Pancreas (tissue), 10 donors: ENCODE measurements at regions not wholly inside any gene's neighbourhood (a gene's known extent, or its start where the extent isn't known, plus 50 kb on each side); places are given as distances from the start of the nearest gene placed in this dataset.

Experiments used
- ATAC-seq, 4 donors: fragments of 200-7000 bp; cut with Tn5 transposase; one replicate each; pipeline versions ENCODE4 v1.8.0 to v1.9.1; 2020; ENCODE audit warnings: mild to moderate bottlenecking in 4 of 4, moderate library complexity in 4 of 4
- DNase-seq, 6 donors: peaks; one replicate each; pipeline ENCODE4 v3.0.0-alpha.2; 2020
- FAIRE-seq: peaks from 2 replicates; lab custom pipeline; 2012; peaks lifted over from hg19 to GRCh38; lab: Jason Lieb, UNC
- H3K27ac ChIP-seq, 4 donors: fragments of 200-600 bp; sonication (generic); 1 replicate in 3 of 4; 2 replicates in 1 of 4; pipeline versions ENCODE4 v1.5.0 to v1.8.0; 2020
- H3K27me3 ChIP-seq, 4 donors: fragments of 200-600 bp; one replicate each; pipeline ENCODE4 v1.8.0; 2021
- H3K36me3 ChIP-seq, 3 donors: fragments of 200-600 bp; sonication (generic) in 1 of 3; one replicate each; pipeline versions ENCODE4 v1.5.0 to v1.8.0; 2020 to 2021
- H3K4me1 ChIP-seq, 3 donors: fragments of 200-600 bp; one replicate each; pipeline ENCODE4 v1.8.0; 2021
- H3K4me3 ChIP-seq, 4 donors: fragments of 200-600 bp; sonication (generic) in 2 of 4; one replicate each; pipeline versions ENCODE4 v1.5.0 to v1.8.0; 2020 to 2021
- H3K9me3 ChIP-seq, 4 donors: fragments of 200-600 bp; one replicate each; pipeline ENCODE4 v1.8.0; 2021
- WGBS, 2 donors: extraction: QIAGEN DNeasy Blood & Tissue Kit; methylation state at CpG; one replicate each; pipeline ENCODE4 v1.1.7; 2013; 5-methylcytosine and 5-hydroxymethylcytosine counted together
- intact Hi-C, 3 donors: fragments of 100-400 bp; cut with DNase I; formaldehyde crosslinking; loops; one replicate each; pipeline versions ENCODE4 v1.11.1 to v1.14.2; 2022
- TF ChIP-seq, protein P1 (sequence below), 4 donors: fragments of 200-600 bp; sonication (generic) in 3 of 4; IDR thresholded peaks; one replicate each; pipeline versions ENCODE4 v1.5.0 to v1.8.0; 2021; ENCODE audit warnings: antibody characterized with exemption in 4 of 4
- donor health status: healthy with polysubstance abuse.
- donor health status: DM: no; HTN: no; CAD: no; lungs with moderate emphysema.
- donor health status: DM: no; HTN: no; CAD: no.
- donor health status: control.
- donor health status: control.
- donor health status: Bipolar disorder and iron deficiency.
- donor health status: DM: yes; HTN: yes; CAD: no.
- donor health status: DM: no; HTN: no; CAD: no.
- donor health status: DM: no; HTN: no; CAD: no.
- donor health status: DM: yes; HTN: yes; CAD: no.

- Histone ChIP-seq H3K36me3 (no peaks in the 10 kb centered on the region), H3K4me3 (no peak overlapping the region), H3K27ac (no peak overlapping the region), H3K4me1 (no peaks in the 10 kb centered on the region), H3K9me3 (no peaks in the 10 kb centered on the region), H3K27me3 (no peaks in the 10 kb centered on the region)
- intact Hi-C loops: no loop called here
- no peak for FAIRE-seq
- no peak for ATAC-seq
- DNase-seq: no peak
- TF ChIP-seq, protein P1, sequence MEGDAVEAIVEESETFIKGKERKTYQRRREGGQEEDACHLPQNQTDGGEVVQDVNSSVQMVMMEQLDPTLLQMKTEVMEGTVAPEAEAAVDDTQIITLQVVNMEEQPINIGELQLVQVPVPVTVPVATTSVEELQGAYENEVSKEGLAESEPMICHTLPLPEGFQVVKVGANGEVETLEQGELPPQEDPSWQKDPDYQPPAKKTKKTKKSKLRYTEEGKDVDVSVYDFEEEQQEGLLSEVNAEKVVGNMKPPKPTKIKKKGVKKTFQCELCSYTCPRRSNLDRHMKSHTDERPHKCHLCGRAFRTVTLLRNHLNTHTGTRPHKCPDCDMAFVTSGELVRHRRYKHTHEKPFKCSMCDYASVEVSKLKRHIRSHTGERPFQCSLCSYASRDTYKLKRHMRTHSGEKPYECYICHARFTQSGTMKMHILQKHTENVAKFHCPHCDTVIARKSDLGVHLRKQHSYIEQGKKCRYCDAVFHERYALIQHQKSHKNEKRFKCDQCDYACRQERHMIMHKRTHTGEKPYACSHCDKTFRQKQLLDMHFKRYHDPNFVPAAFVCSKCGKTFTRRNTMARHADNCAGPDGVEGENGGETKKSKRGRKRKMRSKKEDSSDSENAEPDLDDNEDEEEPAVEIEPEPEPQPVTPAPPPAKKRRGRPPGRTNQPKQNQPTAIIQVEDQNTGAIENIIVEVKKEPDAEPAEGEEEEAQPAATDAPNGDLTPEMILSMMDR (IDR thresholded peaks at IDR 0.05): no peak
- 72 to 84% methylated on average over 6 of the region's 6 CpGs for WGBS, 2 donors
These were observed 1703.6 kb downstream of the EFNB2 start for GRCh38 chr13:104831831-104832230.

DNA sequence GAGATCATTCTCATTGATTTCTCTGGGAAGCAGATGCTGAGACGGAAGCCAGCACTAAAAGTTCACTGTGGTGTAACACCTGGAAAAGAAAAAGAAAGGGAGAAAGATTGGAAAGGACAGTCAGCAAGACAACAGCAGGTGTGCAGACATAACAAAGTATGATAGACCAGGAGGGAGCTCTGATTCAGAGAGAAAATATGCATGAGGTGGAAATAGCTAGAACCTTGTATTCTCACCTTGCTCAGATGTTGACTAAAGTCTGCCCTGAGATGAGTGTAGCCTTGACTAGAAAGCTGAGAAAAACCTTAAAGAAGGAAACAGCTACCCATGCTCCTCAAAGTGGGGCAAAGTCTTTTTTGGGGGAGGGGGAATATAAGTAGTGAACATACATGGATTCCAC, 1711.8 kb downstream of the EFNB2 start:
- no peak for FAIRE-seq
- ATAC-seq: no peak
- WGBS, 2 donors: 51 to 66% methylated on average over 1 of the region's 1 CpG
- TF ChIP-seq, protein P1 (IDR thresholded peaks at IDR 0.05): no peak
- H3K36me3 ChIP-seq: no peaks in the 10 kb centered on the region
- H3K9me3 ChIP-seq: no peaks in the 10 kb centered on the region
- H3K27ac ChIP-seq: no peak overlapping the region
- no peak for DNase-seq
- H3K4me1 ChIP-seq: no peaks in the 10 kb centered on the region
- no peaks in the 10 kb centered on the region for H3K27me3 ChIP-seq
- H3K4me3 ChIP-seq: no peak overlapping the region
- intact Hi-C loops: no loop called here

DNA sequence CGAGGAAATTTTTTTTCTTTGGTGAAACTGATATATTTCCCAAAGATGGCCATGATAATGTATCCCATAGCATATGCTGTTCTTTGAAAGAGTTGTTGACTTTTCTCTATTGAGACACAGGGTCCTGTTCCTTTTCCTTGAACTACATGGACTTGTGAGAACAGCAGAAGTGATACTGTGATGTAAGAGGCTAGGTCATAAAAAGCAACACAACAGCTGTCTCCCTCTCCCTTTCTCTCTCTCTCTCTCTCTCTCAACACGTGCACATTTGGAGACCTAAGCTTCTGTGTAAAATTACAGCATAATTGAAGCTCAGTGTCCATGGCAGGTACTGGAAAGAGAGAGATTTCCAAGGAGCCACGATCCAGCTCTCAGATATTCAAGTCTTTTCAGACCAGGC, 1712.4 kb downstream of the EFNB2 start:
- H3K9me3 ChIP-seq: no peaks in the 10 kb centered on the region
- H3K27me3 ChIP-seq: no peaks in the 10 kb centered on the region
- TF ChIP-seq, protein P1 (IDR thresholded peaks at IDR 0.05): no peak
- no peak for ATAC-seq
- DNase-seq: no peak
- H3K4me3 ChIP-seq: no peak overlapping the region
- no peaks in the 10 kb centered on the region for H3K36me3 ChIP-seq
- intact Hi-C loops: no loop called here
- no peak overlapping the region for H3K27ac ChIP-seq
- FAIRE-seq: no peak
- H3K4me1 ChIP-seq: no peaks in the 10 kb centered on the region
- 23 to 26% methylated on average over 3 of the region's 3 CpGs for whole genome bisulfite sequencing, 2 donors

DNA sequence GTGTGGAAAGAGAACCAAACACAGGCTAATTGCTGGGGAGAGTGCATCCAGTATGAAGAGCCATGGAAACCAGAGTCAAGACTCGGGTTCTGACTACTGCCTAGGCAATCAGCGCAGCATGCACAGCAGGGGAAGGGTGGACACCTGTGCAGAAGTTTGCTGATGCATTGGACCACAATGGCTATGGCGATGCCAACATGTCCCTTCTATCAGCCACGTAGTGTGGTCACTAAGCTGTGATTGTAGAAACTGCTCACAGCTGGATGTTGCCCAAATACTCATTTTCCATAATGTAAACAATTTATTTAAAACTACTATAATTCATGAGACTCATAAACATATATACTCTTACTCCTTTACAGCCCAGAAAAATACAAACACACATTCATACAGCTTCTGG, 1718.2 kb downstream of the EFNB2 start:
- Histone ChIP-seq H3K4me1 (no peaks in the 10 kb centered on the region), H3K27me3 (no peaks in the 10 kb centered on the region), H3K27ac (no peak overlapping the region), H3K9me3 (no peaks in the 10 kb centered on the region), H3K4me3 (no peak overlapping the region), H3K36me3 (no peaks in the 10 kb centered on the region)
- no peak for ATAC-seq
- no peak for FAIRE-seq
- 78 to 87% methylated on average over 4 of the region's 4 CpGs for WGBS, 2 donors
- TF ChIP-seq, protein P1 (IDR thresholded peaks at IDR 0.05): no peak
- intact Hi-C loops: no loop called here
- no peak for DNase-seq

DNA sequence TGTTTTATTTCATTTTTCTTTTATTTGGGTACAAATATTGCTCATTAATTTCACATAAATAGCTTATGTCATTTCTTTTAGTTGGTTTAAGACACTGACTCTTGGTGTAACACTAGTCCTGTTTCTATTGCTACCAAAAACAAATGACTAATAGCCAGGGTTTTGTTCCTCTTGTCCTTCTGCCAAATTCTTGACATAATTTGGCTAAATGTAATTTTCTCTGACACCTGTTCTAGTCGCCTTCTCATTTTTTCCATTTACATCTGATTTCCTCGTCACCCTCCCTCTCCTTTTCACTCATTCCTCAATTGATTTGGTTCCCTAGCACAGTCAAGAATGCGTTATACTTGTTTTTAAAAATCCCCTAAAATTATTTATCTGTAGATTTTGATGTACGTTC, 1718.7 kb downstream of the EFNB2 start:
- no peaks in the 10 kb centered on the region for H3K9me3 ChIP-seq
- DNase-seq (no peak), FAIRE-seq (no peak), ATAC-seq (no peak)
- intact Hi-C loops: no loop called here
- no peak overlapping the region for H3K4me3 ChIP-seq
- TF ChIP-seq, protein P1 (IDR thresholded peaks at IDR 0.05): no peak
- H3K4me1 ChIP-seq: no peaks in the 10 kb centered on the region
- 31 to 44% methylated on average over 4 of the region's 4 CpGs for WGBS, 2 donors
- no peaks in the 10 kb centered on the region for H3K27me3 ChIP-seq
- H3K36me3 ChIP-seq: no peaks in the 10 kb centered on the region
- no peak overlapping the region for H3K27ac ChIP-seq
